GM10248 (cell line): ENCODE measurements at regions not wholly inside any gene's neighbourhood (a gene's known extent, or its start where the extent isn't known, plus 50 kb on each side); places are given as distances from the start of the nearest gene placed in this dataset.
"Not testable (repeated sequence)": the region's sequence is repeated elsewhere in the genome, so short reads cannot be mapped to it uniquely, and the experiment has no call there.

Source experiments
- CTCF ChIA-PET: fragments of 300-600 bp; sonication (Branson Sonifier 250); formaldehyde crosslinking; extraction: SDS; loops from one replicate; lab custom pipeline; 2021; ENCODE audit warnings: antibody characterized with exemption; lab: Yijun Ruan, JAX
- POLR2A ChIA-PET: fragments of 350-650 bp; sonication (Branson Sonifier 250); formaldehyde crosslinking; extraction: SDS; loops from one replicate; lab custom pipeline; 2020; ENCODE audit warnings: antibody characterized with exemption; lab: Yijun Ruan, JAX
- DNase-seq: peaks from one replicate; pipeline ENCODE4 v3.0.0; 2012; ENCODE audit errors: extremely low spot score
- TF ChIP-seq, protein P1 (sequence below): IDR thresholded peaks from 2 replicates; pipeline ENCODE4 v1.5.1; 2012; ENCODE audit warnings: mild to moderate bottlenecking, low read depth; ENCODE audit errors: extremely low read depth, missing control alignments, control extremely low read depth

GRCh38 chr2:195138435-195138834 is 518.6 kb upstream of the SLC39A10 start:
- ChIA-PET CTCF (interaction anchor here (1.9 kb wide), 1 partner anchor 11 kb away, joined by 4 read pairs; no protein-coding TSS in a partner anchor), POLR2A (no interaction called here)
- no peak for DNase-seq
- TF ChIP-seq, protein P1, sequence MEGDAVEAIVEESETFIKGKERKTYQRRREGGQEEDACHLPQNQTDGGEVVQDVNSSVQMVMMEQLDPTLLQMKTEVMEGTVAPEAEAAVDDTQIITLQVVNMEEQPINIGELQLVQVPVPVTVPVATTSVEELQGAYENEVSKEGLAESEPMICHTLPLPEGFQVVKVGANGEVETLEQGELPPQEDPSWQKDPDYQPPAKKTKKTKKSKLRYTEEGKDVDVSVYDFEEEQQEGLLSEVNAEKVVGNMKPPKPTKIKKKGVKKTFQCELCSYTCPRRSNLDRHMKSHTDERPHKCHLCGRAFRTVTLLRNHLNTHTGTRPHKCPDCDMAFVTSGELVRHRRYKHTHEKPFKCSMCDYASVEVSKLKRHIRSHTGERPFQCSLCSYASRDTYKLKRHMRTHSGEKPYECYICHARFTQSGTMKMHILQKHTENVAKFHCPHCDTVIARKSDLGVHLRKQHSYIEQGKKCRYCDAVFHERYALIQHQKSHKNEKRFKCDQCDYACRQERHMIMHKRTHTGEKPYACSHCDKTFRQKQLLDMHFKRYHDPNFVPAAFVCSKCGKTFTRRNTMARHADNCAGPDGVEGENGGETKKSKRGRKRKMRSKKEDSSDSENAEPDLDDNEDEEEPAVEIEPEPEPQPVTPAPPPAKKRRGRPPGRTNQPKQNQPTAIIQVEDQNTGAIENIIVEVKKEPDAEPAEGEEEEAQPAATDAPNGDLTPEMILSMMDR: no peak

- POLR2A ChIA-PET: not testable (repeated sequence)
Observed at GRCh38 chr2:195125889-195126288, 531.1 kb upstream of the SLC39A10 start.

DNA sequence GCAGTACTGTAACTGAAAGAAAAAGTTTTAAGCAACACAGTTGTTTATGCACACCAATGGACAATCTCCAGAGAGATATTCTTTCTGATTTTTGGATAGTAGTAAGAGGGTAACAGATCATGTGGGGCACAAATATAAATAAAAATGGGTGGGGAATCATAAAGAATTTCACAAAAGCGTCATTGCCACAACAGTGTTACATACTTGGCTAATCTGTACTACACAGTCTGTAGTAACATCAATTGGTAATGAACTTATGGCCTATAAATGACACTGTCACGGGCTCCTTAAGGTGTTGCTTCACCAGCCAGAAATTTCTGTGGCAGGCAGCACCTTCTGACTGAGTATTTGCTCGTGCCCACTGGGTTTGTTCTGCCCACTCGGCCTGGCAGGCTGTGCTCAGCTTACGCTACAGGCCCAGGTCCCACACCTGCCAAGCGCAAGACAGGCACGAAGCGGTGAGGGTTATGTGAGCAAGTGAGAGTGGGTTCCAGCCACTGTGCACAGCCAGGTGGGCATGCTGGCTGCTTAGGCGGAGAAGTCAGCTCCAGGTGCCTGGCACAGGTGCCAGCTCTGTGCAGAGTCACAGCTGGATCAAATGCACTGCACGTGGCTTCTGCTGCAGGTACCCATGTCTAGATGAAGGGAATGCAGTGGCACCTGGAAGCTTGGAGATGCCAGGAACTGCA is 532.5 kb upstream of the SLC39A10 start:
- DNase-seq: no peak
- CTCF ChIA-PET: interaction anchor here (0.9 kb wide), 1 partner anchor 23 kb away, joined by 3 read pairs; no protein-coding TSS in a partner anchor
- POLR2A ChIA-PET: no interaction called here
- TF ChIP-seq, protein P1: no peak

More at GRCh38 chr2:195125889-195126288, 531.1 kb upstream of the SLC39A10 start:
- DNase-seq, CTCF ChIA-PET: not testable (repeated sequence)

DNA sequence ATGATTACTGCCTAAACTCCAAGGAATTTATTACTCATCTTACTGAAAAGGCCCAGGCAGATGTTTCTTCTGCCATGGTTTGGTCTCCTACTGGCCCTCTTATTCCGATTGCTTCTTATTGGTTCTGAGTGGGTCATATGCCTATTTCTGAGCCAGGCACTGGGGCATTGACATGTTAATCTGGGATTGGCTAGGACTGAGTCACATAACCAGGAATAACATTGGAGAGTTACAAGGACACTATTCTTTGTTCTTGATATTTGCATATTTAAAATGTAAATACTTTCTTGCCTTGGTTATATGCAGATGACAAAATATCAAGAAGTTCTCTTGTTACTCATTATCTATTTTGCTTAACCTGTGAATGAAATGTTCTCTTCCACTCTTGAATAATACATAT is 534.4 kb upstream of the SLC39A10 start:
- POLR2A ChIA-PET: no interaction called here
- no peak for DNase-seq
- TF ChIP-seq, protein P1: no peak
- CTCF ChIA-PET: no interaction called here

- CTCF ChIA-PET: interaction anchor here (1.2 kb wide), 1 partner anchor 15 kb away, joined by 3 read pairs; no protein-coding TSS in a partner anchor
- TF ChIP-seq, protein P1: no peak
- POLR2A ChIA-PET: no interaction called here
- DNase-seq: no peak
Observed at GRCh38 chr2:195121341-195121740, 535.7 kb upstream of the SLC39A10 start.

DNA sequence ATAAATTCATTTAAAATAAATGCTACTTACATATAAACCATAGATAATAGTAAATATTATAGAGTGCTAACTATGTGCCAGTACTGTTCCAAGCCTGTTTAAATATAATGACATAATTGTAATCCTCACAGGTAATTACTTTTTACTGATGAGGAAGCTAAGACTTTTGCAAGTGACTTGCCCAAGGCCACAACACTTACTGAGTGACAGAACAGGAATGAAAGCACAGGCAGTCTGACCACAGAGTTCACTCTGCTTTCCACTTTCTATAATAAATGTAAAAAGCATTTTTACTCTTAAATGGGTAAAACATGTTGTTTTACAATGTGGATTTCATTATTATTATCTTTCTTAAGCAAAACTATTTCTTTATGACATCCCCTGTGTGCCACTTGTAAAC is 537.8 kb upstream of the SLC39A10 start:
- POLR2A ChIA-PET: no interaction called here

GRCh38 chr2:195118276-195118675 is 538.8 kb upstream of the SLC39A10 start:
- TF ChIP-seq, protein P1: no peak
- DNase-seq: no peak
- ChIA-PET POLR2A (no interaction called here), CTCF (interaction anchor here (1.3 to 2.6 kb wide), 2 partner anchors 10 to 21 kb away, joined by 4 to 10 read pairs; no protein-coding TSS in a partner anchor)

More for the DNA sequence above, 537.8 kb upstream of the SLC39A10 start:
- TF ChIP-seq, protein P1: no peak
- CTCF ChIA-PET: no interaction called here
- no peak for DNase-seq
